Esophagus (tissue), 2 donors: ENCODE measurements at regions not wholly inside any gene's neighbourhood (a gene's known extent, or its start where the extent isn't known, plus 50 kb on each side); places are given as distances from the start of the nearest gene placed in this dataset.

Source experiments
- H3K27ac ChIP-seq, 2 donors: one replicate each; pipeline ENCODE4 v1.5.1; 2013; ENCODE audit warnings: low read depth in 2 of 2, mild to moderate bottlenecking in 2 of 2, inconsistent platforms in 1 of 2, low read length in 1 of 2, moderate library complexity in 1 of 2
- H3K27me3 ChIP-seq, 2 donors: one replicate each; pipeline ENCODE4 v1.6.1; 2013; ENCODE audit warnings: low read length in 2 of 2, control low read depth in 1 of 2, mild to moderate bottlenecking in 1 of 2; ENCODE audit not compliant: insufficient read depth in 2 of 2, control insufficient read depth in 1 of 2
- H3K36me3 ChIP-seq, 2 donors: one replicate each; pipeline ENCODE4 v1.6.1; 2013; ENCODE audit warnings: low read length in 1 of 2; ENCODE audit not compliant: control insufficient read depth in 2 of 2, insufficient read depth in 2 of 2
- H3K4me1 ChIP-seq, 2 donors: one replicate each; pipeline ENCODE4 v1.6.1; 2013; ENCODE audit warnings: low read length in 1 of 2; ENCODE audit not compliant: control insufficient read depth in 2 of 2, insufficient read depth in 2 of 2
- H3K4me3 ChIP-seq, 2 donors: one replicate each; pipeline ENCODE4 v1.5.1; 2013; ENCODE audit warnings: low read length in 2 of 2, mild to moderate bottlenecking in 2 of 2, low read depth in 1 of 2, moderate library complexity in 1 of 2
- H3K9me3 ChIP-seq, 2 donors: one replicate each; pipeline ENCODE4 v1.6.1; 2013; ENCODE audit warnings: mild to moderate bottlenecking in 2 of 2, low read depth in 1 of 2, low read length in 1 of 2, moderate library complexity in 1 of 2; ENCODE audit not compliant: control insufficient read depth in 2 of 2, insufficient read depth in 1 of 2
- WGBS, 2 donors: extraction: QIAGEN DNeasy Blood & Tissue Kit; methylation state at CpG; one replicate each; pipeline ENCODE4 v1.1.7; 2013; 5-methylcytosine and 5-hydroxymethylcytosine counted together
- donor health status: healthy with polysubstance abuse.
- donor health status: Bipolar disorder and iron deficiency.

DNA sequence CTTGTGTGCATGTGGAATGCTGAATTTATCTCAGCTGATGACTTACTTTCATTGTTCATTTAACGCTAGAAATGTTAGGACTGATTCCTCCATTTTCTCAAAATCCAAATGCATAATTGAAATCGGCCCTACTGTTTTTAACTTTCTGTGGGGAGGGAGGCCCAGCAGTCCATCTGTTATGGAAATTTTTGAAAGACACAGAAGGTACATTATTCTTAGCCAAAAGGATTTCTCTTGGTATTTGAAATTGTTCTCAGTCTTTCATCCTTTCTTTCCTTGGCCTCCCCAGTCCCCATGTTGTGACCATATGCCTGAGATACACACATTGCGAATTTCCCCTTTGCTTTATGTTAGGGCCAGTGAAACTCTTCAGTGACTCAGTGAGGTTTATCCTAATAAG is 549.9 kb downstream of the IRX1 start:
- H3K4me1 ChIP-seq = no peaks in the 10 kb centered on the region
- 82 to 83% methylated on average over 3 of the region's 3 CpGs for WGBS, 2 donors

DNA sequence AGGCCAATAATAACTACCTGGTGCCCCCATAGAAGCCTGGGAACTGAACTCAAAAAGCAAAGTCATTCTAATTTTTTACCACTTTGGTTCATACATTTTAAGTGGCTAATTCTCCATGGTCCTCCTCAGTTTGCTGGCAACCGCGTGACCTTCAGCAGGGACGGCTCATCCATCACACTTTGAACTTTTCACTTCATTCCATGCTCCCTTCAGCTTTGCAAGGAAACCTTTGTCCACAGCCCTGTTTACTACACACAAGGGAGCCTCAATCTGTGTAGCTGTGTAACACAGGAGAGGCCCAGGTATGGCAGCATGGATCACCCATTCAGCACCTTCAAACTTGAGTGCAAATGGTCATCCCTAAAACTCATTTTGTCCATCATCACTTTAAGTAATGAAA is 552.4 kb downstream of the IRX1 start:
- no peaks in the 10 kb centered on the region for H3K36me3 ChIP-seq
- H3K4me1 ChIP-seq = no peaks in the 10 kb centered on the region
- H3K9me3 ChIP-seq = peaks cover 0 to 7% of the 10 kb centered on the region in 2 donors
- 74 to 83% methylated on average over 3 of the region's 3 CpGs for WGBS, 2 donors
- no peak overlapping the region for H3K27ac ChIP-seq
- H3K27me3 ChIP-seq = no peaks in the 10 kb centered on the region
- no peak overlapping the region for H3K4me3 ChIP-seq

More for the DNA sequence above, 549.9 kb downstream of the IRX1 start:
- Histone ChIP-seq H3K36me3 (no peaks in the 10 kb centered on the region), H3K27ac (no peak overlapping the region), H3K27me3 (no peaks in the 10 kb centered on the region), H3K4me3 (no peak overlapping the region), H3K9me3 (peaks cover 0 to 7% of the 10 kb centered on the region in 2 donors)

DNA sequence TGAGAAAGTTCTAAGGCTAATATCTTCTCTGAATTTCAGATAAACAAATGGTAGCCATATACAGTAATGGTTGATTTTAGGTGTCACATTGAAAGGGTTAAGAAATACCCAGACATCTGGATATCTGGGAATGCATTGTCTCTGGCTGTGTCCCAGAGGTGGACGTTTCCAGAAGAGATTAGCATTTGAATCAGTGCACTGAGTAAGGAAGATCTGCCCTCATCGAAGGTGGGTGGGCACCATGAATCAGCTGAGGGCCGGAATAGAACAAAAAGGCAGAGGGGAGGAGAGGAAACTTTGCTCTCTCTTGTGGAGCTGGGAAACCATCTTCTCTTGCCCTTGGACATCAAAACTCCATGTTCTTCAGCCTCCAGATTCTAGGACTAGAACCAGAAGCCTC is 554.4 kb downstream of the IRX1 start:
- no peaks in the 10 kb centered on the region for H3K27me3 ChIP-seq
- H3K27ac ChIP-seq = no peak overlapping the region
- no peaks in the 10 kb centered on the region for H3K36me3 ChIP-seq
- WGBS, 2 donors = 49 to 58% methylated on average over 3 of the region's 3 CpGs
- no peaks in the 10 kb centered on the region for H3K4me1 ChIP-seq
- no peaks in the 10 kb centered on the region for H3K9me3 ChIP-seq
- H3K4me3 ChIP-seq = no peak overlapping the region

DNA sequence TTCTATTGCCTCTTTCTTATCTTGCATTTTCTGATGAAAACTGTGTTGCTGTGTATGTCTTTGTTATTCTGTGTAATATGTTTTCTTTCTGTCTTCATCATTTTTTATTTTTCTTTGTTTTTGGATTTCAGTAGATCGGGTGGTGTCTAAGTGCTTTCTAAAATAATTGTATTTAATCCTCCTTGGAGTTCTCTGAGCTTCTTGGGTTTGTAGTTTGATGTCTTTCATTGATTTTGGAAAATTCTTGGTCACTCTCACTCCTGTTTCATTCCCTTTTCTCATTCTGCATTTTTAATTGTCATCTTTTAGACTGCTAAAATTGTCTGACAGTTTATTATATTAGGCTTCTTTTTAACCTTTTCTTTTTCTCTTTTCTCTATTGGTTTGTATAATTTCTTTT is 560.5 kb downstream of the IRX1 start:
- no peak overlapping the region for H3K4me3 ChIP-seq
- no peaks in the 10 kb centered on the region for H3K4me1 ChIP-seq
- no peaks in the 10 kb centered on the region for H3K36me3 ChIP-seq
- no peak overlapping the region for H3K27ac ChIP-seq
- H3K27me3 ChIP-seq = no peaks in the 10 kb centered on the region
- no peaks in the 10 kb centered on the region for H3K9me3 ChIP-seq
- 82 to 85% methylated on average over 1 of the region's 1 CpG for WGBS, 2 donors

DNA sequence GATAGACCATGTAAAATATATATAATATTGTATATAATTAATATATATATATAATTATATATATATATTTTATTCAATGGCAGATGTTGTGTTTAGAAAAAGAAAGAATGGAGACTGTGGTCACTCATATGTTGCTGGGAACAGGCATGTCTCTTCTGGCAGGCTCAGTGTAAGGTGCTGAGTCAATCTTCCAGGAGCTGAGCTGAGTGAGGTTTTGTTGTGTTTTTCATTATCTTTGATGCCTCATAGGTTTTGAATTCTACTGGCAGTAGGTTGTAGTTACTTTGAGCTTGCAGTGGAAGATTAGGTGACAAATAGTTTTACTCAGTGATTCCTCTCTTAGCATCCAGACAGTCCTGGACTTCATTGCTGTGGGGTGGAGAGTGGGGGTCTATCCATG is 561.3 kb downstream of the IRX1 start:
- no peaks in the 10 kb centered on the region for H3K27me3 ChIP-seq
- no peaks in the 10 kb centered on the region for H3K36me3 ChIP-seq
- no peak overlapping the region for H3K27ac ChIP-seq
- H3K9me3 ChIP-seq = no peaks in the 10 kb centered on the region
- no peaks in the 10 kb centered on the region for H3K4me1 ChIP-seq
- no peak overlapping the region for H3K4me3 ChIP-seq

DNA sequence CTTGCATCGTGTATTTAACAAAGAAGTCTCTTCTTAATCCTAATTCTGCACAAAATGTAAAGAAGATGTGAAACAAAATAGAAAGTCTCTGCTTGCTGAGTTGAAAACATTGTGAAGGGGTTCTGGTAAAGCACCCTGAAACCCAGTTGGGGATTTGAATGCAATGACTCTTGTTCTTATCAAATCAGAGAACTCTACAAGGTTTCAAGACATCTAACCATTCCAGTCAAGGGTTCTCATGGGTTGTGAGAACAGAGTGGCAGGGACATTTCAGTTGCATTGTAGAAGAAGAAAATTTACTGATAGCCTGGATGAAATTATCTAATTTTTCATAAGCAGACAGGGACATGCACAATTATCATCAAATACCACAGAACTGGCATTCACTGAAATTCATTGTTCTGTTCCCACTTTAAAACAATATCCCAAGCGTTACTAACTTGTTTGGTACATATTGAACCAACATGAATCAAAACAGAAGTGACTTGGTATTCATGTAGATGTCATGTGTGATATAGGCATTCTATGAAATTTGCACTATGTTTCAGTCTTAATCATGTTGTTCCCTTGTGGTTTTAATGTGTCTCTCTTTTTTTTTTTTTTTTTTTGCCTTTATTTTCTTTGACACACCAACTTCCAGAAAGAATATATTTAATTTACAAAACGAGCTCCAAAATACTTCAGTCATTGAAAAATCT is 563.3 kb downstream of the IRX1 start:
- no peaks in the 10 kb centered on the region for H3K27me3 ChIP-seq
- H3K36me3 ChIP-seq = no peaks in the 10 kb centered on the region
- no peak overlapping the region for H3K4me3 ChIP-seq
- H3K9me3 ChIP-seq = no peaks in the 10 kb centered on the region
- no peaks in the 10 kb centered on the region for H3K4me1 ChIP-seq
- no peak overlapping the region for H3K27ac ChIP-seq
- 58 to 59% methylated on average over 3 of the region's 3 CpGs for WGBS, 2 donors

DNA sequence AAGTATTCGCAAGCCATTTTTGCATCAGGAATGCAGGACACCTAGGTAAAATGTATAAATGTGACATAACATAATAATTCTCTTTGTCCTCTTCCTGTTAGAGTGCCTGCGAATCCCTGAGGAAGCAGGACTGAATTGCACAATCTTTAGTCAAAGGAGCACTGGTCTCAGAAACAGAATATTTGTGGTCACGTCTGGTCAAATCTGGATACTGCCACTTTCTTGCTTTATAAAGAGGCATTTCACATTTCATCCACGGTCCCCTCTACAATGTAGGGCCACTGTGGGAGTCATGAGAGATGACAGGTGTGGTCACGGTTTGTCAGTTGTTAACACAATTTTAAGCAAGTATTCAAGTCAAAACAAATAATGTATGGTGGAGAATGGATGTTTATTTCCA is 564.0 kb downstream of the IRX1 start:
- Histone ChIP-seq H3K4me3 (no peak overlapping the region), H3K4me1 (no peaks in the 10 kb centered on the region), H3K27me3 (no peaks in the 10 kb centered on the region), H3K36me3 (no peaks in the 10 kb centered on the region), H3K27ac (no peak overlapping the region), H3K9me3 (no peaks in the 10 kb centered on the region)
- 83% methylated on average over 5 of the region's 5 CpGs for WGBS, 2 donors

DNA sequence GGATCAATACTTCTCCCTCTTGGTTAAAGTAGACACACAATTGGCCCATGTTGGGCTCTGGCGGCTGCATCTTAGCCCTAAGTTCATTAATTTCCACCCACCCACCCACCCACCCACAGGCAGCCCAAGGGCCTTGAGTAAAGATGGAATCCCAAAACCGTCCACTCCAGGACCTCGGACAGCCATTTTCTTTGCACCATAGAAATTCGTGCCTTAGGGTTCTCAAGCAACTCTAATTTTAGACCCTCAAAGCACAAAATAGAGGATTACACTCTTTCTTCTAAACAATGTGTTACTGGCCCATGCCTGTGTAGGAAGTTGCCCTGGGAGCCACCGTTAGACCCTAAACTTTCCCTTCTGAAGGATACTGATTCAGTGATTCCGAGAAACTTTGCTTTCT is 568.5 kb downstream of the IRX1 start:
- Histone ChIP-seq H3K36me3 (no peaks in the 10 kb centered on the region), H3K9me3 (no peaks in the 10 kb centered on the region), H3K27me3 (no peaks in the 10 kb centered on the region), H3K4me3 (no peak overlapping the region), H3K27ac (no peak overlapping the region), H3K4me1 (no peaks in the 10 kb centered on the region)
- WGBS, 2 donors = 82 to 91% methylated on average over 6 of the region's 6 CpGs

DNA sequence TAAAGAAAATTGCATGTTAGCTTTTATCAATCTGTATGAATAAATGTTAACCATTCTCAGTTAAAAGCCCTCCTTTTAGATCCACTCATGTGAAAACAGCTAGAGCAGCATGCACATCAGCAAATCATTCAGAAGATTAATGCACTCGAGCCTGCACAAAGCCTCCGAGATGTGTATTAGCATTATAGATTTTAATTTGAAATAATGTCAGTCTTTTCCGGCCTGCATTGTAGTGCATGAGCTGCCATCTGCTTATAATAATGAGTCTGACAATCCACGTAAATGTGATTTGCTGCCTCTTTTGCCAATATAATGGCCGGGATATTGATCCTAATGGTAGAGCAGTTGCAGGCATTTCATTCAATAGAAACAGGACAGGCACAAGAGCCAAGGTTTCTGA is 585.1 kb downstream of the IRX1 start:
- no peak overlapping the region for H3K4me3 ChIP-seq
- 70 to 87% methylated on average over 5 of the region's 5 CpGs for WGBS, 2 donors
- H3K9me3 ChIP-seq = no peaks in the 10 kb centered on the region
- no peak overlapping the region for H3K27ac ChIP-seq
- no peaks in the 10 kb centered on the region for H3K27me3 ChIP-seq
- H3K4me1 ChIP-seq = no peaks in the 10 kb centered on the region
- no peaks in the 10 kb centered on the region for H3K36me3 ChIP-seq

DNA sequence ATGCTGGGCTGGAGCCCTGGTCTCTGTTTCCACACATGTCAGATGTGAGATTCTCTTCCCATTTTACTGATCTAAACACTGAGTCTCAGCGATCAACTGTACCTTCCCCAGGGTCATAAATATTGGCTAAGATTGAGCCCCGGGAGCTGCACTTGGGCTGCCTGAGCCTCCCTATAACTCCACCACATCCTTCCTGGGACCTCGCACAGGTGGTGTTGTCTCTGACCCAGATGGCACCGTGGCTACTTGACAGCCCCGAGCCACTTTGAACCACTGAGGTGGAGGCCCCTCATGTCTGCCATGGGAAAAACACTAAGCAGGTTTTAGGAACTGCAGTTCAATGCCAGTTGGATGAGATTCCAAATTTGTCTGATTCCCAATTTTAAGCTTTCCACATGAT is 586.5 kb downstream of the IRX1 start:
- Histone ChIP-seq H3K4me3 (no peak overlapping the region), H3K36me3 (no peaks in the 10 kb centered on the region), H3K27ac (no peak overlapping the region), H3K4me1 (no peaks in the 10 kb centered on the region), H3K9me3 (no peaks in the 10 kb centered on the region), H3K27me3 (no peaks in the 10 kb centered on the region)
- WGBS, 2 donors = 82 to 90% methylated on average over 5 of the region's 5 CpGs
